ENCODE measurements at regions not wholly inside any gene's neighbourhood (a gene's known extent, or its start where the extent isn't known, plus 50 kb on each side); places are given as distances from the start of the nearest gene placed in this dataset.

DNA sequence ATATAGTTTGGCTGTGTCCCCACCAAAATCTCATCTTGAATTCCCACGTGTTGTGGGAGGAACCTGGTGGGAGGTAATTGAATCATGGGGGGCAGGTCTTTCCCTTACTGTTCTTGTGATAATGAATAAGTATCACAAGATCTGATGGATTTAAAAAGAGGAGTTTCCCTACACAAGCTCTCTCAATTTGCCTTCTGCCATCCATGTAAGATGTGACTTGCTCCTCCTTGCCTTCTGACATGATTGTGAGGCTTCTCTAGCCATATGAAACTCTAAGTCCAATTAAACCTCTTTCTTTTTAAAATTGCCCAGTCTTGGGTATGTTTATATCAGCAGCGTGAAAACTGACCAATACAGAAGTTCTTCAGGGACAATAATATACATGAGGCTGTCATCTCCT lies 425.1 kb downstream of the PABPC4L start:
- H3K4me3 ChIP-seq (replicated peaks in 1 of 2; ENCODE audit: low read depth in 2 of 2, low read length in 2 of 2): no peak overlapping the region
- no peak for DNase-seq (ENCODE audit: low read depth in 2 of 2)
- no peak for TF ChIP-seq CTCF (IDR thresholded peaks at IDR 0.05; ENCODE audit: low read depth, low read length)

DNA sequence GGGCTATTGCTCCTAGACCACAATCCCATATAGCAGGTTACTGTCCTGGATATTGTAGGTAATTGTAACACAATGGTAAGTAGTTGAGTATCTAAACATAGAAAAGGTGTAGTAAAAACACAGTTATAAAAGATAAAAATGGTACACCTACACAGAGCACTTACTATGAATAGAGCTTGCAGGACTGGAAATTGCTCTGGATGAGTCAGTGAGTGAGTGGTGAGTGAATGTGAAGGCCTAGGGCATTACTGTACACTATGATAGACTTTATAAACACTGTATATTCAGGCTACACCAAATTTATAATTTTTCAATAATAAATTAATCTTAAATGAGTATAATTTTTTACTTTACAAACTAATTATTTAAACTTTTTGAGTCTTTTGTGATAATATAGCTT lies 425.7 kb downstream of the PABPC4L start:
- no peak overlapping the region for H3K4me3 ChIP-seq (replicated peaks in 1 of 2; ENCODE audit: low read depth in 2 of 2, low read length in 2 of 2)
- no peak for TF ChIP-seq CTCF (IDR thresholded peaks at IDR 0.05; ENCODE audit: low read depth, low read length)
- peak in 1 of 2 donors; percentile 33 for DNase-seq (ENCODE audit: low read depth in 2 of 2)

GRCh38 chr4:133775469-133775868 lies 426.1 kb downstream of the PABPC4L start:
- DNase-seq (ENCODE audit: low read depth in 2 of 2): no peak
- H3K4me3 ChIP-seq (replicated peaks in 1 of 2; ENCODE audit: low read depth in 2 of 2, low read length in 2 of 2): no peak overlapping the region
- no peak for TF ChIP-seq CTCF (IDR thresholded peaks at IDR 0.05; ENCODE audit: low read depth, low read length)

GRCh38 chr4:133759428-133759827 lies 442.2 kb downstream of the PABPC4L start:
- no peak for TF ChIP-seq CTCF (IDR thresholded peaks at IDR 0.05; ENCODE audit: low read depth, low read length)
- H3K4me3 ChIP-seq (replicated peaks in 1 of 2; ENCODE audit: low read depth in 2 of 2, low read length in 2 of 2): no peak overlapping the region
- DNase-seq (ENCODE audit: low read depth in 2 of 2): no peak

GRCh38 chr4:133741766-133742165 lies 459.8 kb downstream of the PABPC4L start:
- H3K4me3 ChIP-seq (replicated peaks in 1 of 2; ENCODE audit: low read depth in 2 of 2, low read length in 2 of 2): no peak overlapping the region
- TF ChIP-seq CTCF (IDR thresholded peaks at IDR 0.05; ENCODE audit: low read depth, low read length): no peak
- no peak for DNase-seq (ENCODE audit: low read depth in 2 of 2)

DNA sequence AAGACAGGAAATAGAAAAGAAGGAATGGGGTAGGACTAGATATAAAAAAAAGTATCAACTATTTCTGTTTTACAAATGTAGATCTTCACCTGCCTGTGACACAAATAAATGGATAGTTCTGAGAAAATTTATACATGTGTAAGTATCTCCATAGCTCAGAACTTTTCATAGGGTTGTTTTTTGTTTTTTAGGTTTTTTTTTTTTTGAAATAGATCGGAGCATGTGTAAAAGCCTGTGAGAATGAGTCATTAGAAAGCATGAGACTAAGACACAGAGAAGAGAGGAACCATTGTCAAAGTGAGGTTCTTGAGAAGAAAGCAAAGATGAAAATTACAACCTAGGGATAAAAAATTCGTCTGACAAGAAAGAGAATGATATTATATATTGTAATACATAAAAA lies 481.6 kb downstream of the PABPC4L start:
- H3K4me3 ChIP-seq (replicated peaks in 1 of 2; ENCODE audit: low read depth in 2 of 2, low read length in 2 of 2): no peak overlapping the region
- no peak for TF ChIP-seq CTCF (IDR thresholded peaks at IDR 0.05; ENCODE audit: low read depth, low read length)
- DNase-seq (ENCODE audit: low read depth in 2 of 2): no peak

GRCh38 chr4:133719098-133719497 lies 482.5 kb downstream of the PABPC4L start:
- no peak for DNase-seq (ENCODE audit: low read depth in 2 of 2)
- no peak for TF ChIP-seq CTCF (IDR thresholded peaks at IDR 0.05; ENCODE audit: low read depth, low read length)
- no peak overlapping the region for H3K4me3 ChIP-seq (replicated peaks in 1 of 2; ENCODE audit: low read depth in 2 of 2, low read length in 2 of 2)
